Cardiac fibroblast (primary cell): ENCODE measurements at regions not wholly inside any gene's neighbourhood (a gene's known extent, or its start where the extent isn't known, plus 50 kb on each side); places are given as distances from the start of the nearest gene placed in this dataset.
A peak's percentile ranks its signal among the peaks of the same experiment; 100 is the strongest.

Source experiments
- DNase-seq, 2 donors: peaks; one replicate each; pipeline versions ENCODE4 v3.0.0 to v3.0.0-alpha.2; 2010; ENCODE audit warnings: low read depth in 2 of 2
- H3K4me3 ChIP-seq, 2 donors: replicated peaks in 1 of 2; 1 replicate in 1 of 2; 2 replicates in 1 of 2; pipeline ENCODE4 v1.5.1; 2011; ENCODE audit warnings: low read depth in 2 of 2, low read length in 2 of 2, mild to moderate bottlenecking in 2 of 2, moderate library complexity in 1 of 2
- TF ChIP-seq, protein P1 (sequence below): IDR thresholded peaks from one replicate; pipeline ENCODE4 v1.5.1; 2011; ENCODE audit warnings: low read depth, mild to moderate bottlenecking, low read length, inconsistent platforms

DNA sequence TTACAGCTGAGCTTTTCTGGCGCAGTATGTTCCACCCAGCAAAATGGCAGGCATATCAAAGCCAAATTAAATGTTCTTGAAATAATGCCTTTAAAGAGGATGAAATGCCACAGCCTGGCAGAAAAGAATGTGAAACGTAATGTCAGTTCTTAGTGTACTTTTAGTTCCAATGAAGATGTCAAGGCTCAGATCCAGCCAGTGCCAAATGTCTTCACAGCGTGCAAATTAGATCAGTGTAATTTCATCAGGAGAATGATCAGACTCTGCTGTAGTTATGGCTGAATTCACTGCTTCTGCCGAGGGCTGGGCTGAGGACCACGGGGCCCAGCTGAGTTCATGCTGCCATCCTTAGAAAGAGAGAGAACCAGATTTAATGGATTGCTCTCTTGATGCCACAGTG is 78.7 kb upstream of the ITGA4 start:
- H3K4me3 ChIP-seq, result no peak overlapping the region

DNA sequence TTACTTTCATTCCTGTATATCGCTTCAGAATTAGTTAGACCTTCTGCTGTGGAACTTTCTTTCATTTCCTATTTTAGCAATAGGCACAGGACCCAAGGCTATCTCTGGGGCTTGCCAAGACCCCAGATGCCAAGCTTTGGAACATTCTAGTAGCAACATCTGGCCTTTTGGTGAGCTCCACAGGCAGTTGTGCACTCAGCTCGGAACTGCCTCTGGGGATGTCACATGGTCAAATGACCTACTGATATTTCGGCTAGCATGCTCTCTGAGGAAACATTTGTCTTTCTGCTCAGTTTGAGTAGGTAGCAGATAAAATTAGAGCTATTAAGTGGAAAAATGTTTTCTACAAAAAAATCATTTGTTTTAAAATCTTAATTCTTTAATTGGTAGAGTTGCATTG is 76.6 kb upstream of the ITGA4 start:
- no peak overlapping the region for H3K4me3 ChIP-seq
- TF ChIP-seq, protein P1, sequence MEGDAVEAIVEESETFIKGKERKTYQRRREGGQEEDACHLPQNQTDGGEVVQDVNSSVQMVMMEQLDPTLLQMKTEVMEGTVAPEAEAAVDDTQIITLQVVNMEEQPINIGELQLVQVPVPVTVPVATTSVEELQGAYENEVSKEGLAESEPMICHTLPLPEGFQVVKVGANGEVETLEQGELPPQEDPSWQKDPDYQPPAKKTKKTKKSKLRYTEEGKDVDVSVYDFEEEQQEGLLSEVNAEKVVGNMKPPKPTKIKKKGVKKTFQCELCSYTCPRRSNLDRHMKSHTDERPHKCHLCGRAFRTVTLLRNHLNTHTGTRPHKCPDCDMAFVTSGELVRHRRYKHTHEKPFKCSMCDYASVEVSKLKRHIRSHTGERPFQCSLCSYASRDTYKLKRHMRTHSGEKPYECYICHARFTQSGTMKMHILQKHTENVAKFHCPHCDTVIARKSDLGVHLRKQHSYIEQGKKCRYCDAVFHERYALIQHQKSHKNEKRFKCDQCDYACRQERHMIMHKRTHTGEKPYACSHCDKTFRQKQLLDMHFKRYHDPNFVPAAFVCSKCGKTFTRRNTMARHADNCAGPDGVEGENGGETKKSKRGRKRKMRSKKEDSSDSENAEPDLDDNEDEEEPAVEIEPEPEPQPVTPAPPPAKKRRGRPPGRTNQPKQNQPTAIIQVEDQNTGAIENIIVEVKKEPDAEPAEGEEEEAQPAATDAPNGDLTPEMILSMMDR, result no peak
- no peak for DNase-seq

More for the DNA sequence above, 78.7 kb upstream of the ITGA4 start:
- TF ChIP-seq, protein P1, result no peak
- no peak for DNase-seq

DNA sequence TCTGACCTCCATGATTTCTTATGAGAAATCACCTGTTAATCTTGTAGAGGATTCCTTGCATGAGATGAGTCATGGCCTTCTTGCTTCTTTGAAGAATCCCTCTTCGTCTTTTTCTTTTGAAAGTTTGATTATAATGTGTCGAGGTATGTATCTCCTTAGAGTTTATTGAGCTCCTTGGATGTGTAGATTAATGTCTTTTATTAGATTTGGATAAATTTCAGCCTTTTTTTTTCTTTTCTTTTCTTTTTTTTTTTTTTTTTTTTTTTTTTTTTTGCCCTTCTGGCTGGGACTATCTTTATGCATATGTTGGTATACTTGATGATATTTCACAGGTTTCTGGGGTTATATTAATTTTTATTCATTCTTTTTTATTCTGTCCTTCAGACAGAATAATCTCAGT is 72.3 kb upstream of the ITGA4 start:
- no peak for DNase-seq
- H3K4me3 ChIP-seq, result no peak overlapping the region
- TF ChIP-seq, protein P1, result no peak

DNA sequence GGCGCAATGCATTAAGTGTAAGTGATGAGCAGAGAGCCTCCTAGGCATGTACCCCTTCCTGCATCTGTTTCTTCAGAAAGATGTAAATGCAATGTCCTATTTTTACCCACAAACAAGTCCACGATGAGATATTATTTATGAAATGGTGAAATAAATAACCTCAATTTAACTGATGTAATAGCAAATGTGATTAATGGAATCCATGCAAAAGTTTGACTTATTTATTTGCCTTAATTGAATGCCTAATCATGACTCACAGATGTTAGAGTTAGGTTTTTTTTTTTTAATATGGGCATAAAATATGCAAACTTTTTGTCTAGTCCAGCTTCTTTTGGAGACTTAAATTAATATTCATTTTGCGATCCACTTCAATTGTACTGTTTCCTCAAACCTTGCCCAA is 67.7 kb upstream of the ITGA4 start:
- TF ChIP-seq, protein P1, result no peak
- H3K4me3 ChIP-seq, result no peak overlapping the region
- no peak for DNase-seq

DNA sequence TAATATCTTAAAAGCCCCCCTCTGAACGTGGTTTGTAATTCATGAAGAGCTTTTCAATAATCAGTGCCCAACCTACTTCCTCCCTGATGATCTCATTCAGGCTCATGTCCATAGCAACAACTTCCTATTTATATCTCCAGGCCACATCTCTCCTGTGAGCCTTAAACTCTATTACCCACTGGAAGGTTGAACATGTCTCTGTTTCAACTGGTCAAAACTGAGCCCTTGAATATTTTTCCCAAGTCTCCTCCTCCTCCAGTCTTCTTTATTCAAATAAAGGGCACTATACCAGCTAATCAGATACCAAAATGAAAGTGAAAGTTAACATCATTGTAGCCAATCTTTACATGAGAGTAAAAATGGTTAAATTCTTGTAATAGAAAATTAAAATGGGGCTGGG is 63.7 kb upstream of the ITGA4 start:
- no peak overlapping the region for H3K4me3 ChIP-seq
- DNase-seq, result peak; percentile 51 to 78
- TF ChIP-seq, protein P1, result no peak

DNA sequence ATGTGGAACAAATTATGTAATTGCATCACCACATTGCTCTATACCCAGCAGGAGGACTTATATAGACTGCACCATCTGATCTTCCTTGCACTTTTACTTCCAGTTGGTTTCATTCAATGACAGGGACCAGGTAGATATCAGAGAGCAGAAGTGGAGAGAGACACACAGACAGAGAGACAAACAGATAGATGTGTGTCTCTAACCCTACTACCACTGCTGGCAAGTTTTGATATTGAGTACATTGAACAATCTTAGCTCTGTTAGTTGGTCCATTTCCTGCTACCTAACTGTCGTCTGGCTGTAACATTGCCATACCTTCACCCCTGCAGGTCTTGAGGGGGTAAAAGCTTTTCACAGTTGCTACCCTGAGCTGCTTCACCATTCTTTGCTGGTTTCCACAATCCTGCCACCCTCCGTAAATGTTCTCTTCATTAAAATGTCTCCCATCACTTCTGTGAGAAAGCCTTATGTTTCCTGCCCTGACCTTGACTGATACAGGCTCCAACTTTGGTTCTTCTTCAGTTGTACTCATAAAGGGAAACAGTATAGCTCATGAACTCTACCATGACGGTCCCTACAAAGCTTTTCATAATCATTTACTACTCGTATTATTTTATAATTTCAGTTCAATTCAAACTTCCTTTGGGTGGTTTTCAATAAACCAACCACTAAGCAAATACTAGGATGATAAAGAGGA is 62.3 kb upstream of the ITGA4 start:
- DNase-seq, result no peak
- H3K4me3 ChIP-seq, result no peak overlapping the region
- TF ChIP-seq, protein P1, result no peak

DNA sequence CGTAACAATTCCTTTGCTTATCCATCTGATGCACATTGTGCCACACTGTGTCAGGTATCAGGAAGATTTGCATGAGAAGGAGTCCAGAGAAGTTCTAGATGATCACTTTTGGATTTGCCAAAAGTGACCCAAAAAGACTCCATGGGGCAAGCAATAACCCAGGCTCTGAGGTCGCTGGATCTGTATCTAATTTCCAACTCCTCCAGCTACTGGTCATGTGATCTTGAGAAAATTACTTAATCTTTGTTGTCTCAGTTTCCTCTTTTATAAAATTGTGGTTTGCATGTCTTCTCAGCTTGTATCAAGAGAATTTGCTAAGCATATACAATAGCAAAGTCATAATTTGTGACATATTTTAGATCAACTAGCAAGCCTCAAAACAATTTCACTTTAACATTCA is 61.3 kb upstream of the ITGA4 start:
- DNase-seq, result no peak
- H3K4me3 ChIP-seq, result no peak overlapping the region
- TF ChIP-seq, protein P1, result no peak
